HEK293T (cell line): ENCODE measurements at regions not wholly inside any gene's neighbourhood (a gene's known extent, or its start where the extent isn't known, plus 50 kb on each side); places are given as distances from the start of the nearest gene placed in this dataset.

Source experiments
- BHLHE40 ChIP-seq: fragments of 450-650 bp; IDR thresholded peaks from 2 replicates; pipeline ENCODE4 v1.6.1; 2016; ENCODE audit warnings: mild to moderate bottlenecking, moderate library complexity, borderline replicate concordance
- CTBP1 ChIP-seq: fragments of 450-650 bp; IDR thresholded peaks from 2 replicates; pipeline ENCODE4 v1.6.1; 2016; ENCODE audit warnings: borderline replicate concordance
- ELF4 ChIP-seq: fragments of 450-650 bp; IDR thresholded peaks from 2 replicates; pipeline ENCODE4 v1.6.1; 2017; ENCODE audit warnings: antibody characterized with exemption
- FOXA1 ChIP-seq: fragments of 450-650 bp; IDR thresholded peaks from 2 replicates; pipeline ENCODE4 v1.6.1; 2016; ENCODE audit warnings: mild to moderate bottlenecking
- FOXK2 ChIP-seq: fragments of 450-650 bp; IDR thresholded peaks from 2 replicates; pipeline ENCODE4 v1.6.1; 2016; ENCODE audit warnings: mild to moderate bottlenecking
- FOXM1 ChIP-seq: fragments of 450-650 bp; IDR thresholded peaks from 2 replicates; pipeline ENCODE4 v1.6.1; 2017; ENCODE audit warnings: mild to moderate bottlenecking, borderline replicate concordance
- HDGF ChIP-seq: fragments of 450-650 bp; IDR thresholded peaks from 2 replicates; pipeline ENCODE4 v1.6.1; 2017; ENCODE audit warnings: antibody characterized with exemption, borderline replicate concordance
- L3MBTL2 ChIP-seq: fragments of 450-650 bp; conservative IDR thresholded peaks from 2 replicates; pipeline ENCODE4 v1.6.1; 2016; ENCODE audit warnings: mild to moderate bottlenecking
- LEF1 ChIP-seq: fragments of 450-650 bp; IDR thresholded peaks from 2 replicates; pipeline ENCODE4 v1.6.1; 2017; ENCODE audit warnings: mild to moderate bottlenecking, borderline replicate concordance
- NFRKB ChIP-seq: fragments of 450-650 bp; IDR thresholded peaks from 2 replicates; pipeline ENCODE4 v1.6.1; 2016; ENCODE audit warnings: mild to moderate bottlenecking, moderate library complexity
- SP1 ChIP-seq: fragments of 450-650 bp; IDR thresholded peaks from 2 replicates; pipeline ENCODE4 v1.6.1; 2017
- SUZ12 ChIP-seq: fragments of 450-650 bp; IDR thresholded peaks from 2 replicates; pipeline ENCODE4 v1.6.1; 2016; ENCODE audit warnings: mild to moderate bottlenecking
- TARDBP ChIP-seq: fragments of 450-650 bp; IDR thresholded peaks from 2 replicates; pipeline ENCODE4 v1.6.1; 2016
- TF ChIP-seq, protein P1 (sequence below): fragments of 450-650 bp; IDR thresholded peaks from 2 replicates; pipeline ENCODE4 v1.6.1; 2016

DNA sequence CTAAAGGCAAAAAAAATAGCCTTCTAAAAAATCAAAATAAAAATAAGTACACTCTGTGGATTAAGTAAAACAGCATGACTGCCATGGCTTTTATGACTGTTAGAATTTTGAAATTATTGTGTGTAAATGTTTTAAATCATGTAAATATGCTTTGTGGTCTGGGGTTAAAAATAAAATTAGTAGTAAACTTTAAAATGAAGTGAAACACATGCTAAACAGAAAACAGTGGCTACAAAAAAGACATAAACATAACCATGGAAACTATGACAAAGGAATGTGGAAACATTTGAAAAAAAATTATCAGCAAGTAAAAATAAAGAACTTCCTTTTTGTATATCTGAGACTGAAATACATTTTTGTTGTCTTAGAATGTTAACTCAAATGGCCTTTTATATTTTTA lies 134.5 kb upstream of the SPEF2 start:
- TF ChIP-seq FOXM1 (no peak), LEF1 (no peak), NFRKB (no peak), FOXK2 (no peak), SUZ12 (no peak), FOXA1 (no peak), L3MBTL2 (no peak), SP1 (no peak), TARDBP (no peak), HDGF (no peak), BHLHE40 (no peak), ELF4 (no peak), CTBP1 (no peak)
- TF ChIP-seq, protein P1, sequence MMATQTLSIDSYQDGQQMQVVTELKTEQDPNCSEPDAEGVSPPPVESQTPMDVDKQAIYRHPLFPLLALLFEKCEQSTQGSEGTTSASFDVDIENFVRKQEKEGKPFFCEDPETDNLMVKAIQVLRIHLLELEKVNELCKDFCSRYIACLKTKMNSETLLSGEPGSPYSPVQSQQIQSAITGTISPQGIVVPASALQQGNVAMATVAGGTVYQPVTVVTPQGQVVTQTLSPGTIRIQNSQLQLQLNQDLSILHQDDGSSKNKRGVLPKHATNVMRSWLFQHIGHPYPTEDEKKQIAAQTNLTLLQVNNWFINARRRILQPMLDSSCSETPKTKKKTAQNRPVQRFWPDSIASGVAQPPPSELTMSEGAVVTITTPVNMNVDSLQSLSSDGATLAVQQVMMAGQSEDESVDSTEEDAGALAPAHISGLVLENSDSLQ, result no peak
